Hepatocyte (in vitro differentiated cells): ENCODE measurements at regions not wholly inside any gene's neighbourhood (a gene's known extent, or its start where the extent isn't known, plus 50 kb on each side); places are given as distances from the start of the nearest gene placed in this dataset.

Source experiments
- EZH2phosphoT487 ChIP-seq: fragments of 200-600 bp; sonication (generic); IDR thresholded peaks from one replicate; pipeline ENCODE4 v1.6.1; 2018; ENCODE audit warnings: antibody characterized with exemption, mild to moderate bottlenecking, low read depth, moderate library complexity; ENCODE audit not compliant: unreplicated experiment, severe bottlenecking
- TF ChIP-seq, protein P1 (sequence below): fragments of 200-600 bp; sonication (generic); IDR thresholded peaks from 2 replicates; pipeline ENCODE4 v1.5.1; 2016; ENCODE audit warnings: antibody characterized with exemption, mild to moderate bottlenecking; ENCODE audit not compliant: poor library complexity

DNA sequence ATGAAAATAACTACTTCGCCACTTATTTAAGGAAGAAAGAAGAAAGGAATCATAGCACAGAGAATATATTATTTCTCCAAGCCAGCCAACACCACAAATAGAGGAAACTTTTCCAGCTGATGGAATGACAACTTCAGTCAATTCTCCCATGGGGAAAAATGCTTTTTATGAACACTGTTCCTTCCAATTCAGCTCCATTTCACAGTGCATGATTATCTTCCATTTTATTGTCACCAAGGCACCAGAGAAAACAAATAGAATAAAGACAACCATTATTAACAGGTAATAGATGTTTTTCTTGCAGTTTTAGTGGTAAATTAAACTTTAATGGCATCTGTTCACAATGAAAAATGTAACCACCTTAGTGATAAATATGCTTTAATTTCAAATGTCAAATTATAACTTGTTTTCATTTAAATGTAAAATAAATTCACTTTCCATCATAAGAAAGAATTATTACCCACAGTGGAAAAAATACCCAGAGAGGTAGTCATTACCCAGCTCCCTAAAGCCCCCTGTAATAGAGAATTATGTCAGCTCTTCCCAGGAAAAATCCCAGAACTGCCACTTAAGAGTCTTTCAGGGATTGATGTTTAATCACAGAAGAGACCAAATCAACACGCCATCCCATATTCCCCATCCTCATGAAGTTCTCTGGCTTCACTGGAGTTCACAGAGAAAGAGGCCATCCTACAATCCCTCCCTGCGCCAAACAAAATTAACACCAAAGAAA is 828.3 kb upstream of the TMEM132C start:
- TF ChIP-seq EZH2phosphoT487, result no peak
- TF ChIP-seq, protein P1, sequence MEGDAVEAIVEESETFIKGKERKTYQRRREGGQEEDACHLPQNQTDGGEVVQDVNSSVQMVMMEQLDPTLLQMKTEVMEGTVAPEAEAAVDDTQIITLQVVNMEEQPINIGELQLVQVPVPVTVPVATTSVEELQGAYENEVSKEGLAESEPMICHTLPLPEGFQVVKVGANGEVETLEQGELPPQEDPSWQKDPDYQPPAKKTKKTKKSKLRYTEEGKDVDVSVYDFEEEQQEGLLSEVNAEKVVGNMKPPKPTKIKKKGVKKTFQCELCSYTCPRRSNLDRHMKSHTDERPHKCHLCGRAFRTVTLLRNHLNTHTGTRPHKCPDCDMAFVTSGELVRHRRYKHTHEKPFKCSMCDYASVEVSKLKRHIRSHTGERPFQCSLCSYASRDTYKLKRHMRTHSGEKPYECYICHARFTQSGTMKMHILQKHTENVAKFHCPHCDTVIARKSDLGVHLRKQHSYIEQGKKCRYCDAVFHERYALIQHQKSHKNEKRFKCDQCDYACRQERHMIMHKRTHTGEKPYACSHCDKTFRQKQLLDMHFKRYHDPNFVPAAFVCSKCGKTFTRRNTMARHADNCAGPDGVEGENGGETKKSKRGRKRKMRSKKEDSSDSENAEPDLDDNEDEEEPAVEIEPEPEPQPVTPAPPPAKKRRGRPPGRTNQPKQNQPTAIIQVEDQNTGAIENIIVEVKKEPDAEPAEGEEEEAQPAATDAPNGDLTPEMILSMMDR, result no peak
